ENCODE measurements at regions not wholly inside any gene's neighbourhood (a gene's known extent, or its start where the extent isn't known, plus 50 kb on each side); places are given as distances from the start of the nearest gene placed in this dataset.

GRCh38 chr1:5142389-5142788, 488.0 kb downstream of the AJAP1 start:
- no peak for TF ChIP-seq CTCF (IDR thresholded peaks at IDR 0.05)
- no peaks in the 10 kb centered on the region for H3K79me2 ChIP-seq
- no peak overlapping the region for H2AFZ ChIP-seq
- no peak overlapping the region for H3K4me2 ChIP-seq (ENCODE audit: low read length)
- no peaks in the 10 kb centered on the region for H3K4me1 ChIP-seq
- no peak overlapping the region for H3K27ac ChIP-seq
- no peaks in the 10 kb centered on the region for H3K27me3 ChIP-seq (ENCODE audit: control insufficient read depth, insufficient read depth, low read length)
- H3K36me3 ChIP-seq (ENCODE audit: control insufficient read depth, insufficient read depth, low read length) = no peaks in the 10 kb centered on the region
- H3K9ac ChIP-seq = no peak overlapping the region
- no peak overlapping the region for H3K4me3 ChIP-seq (ENCODE audit: low read depth, low read length)
- no peaks in the 10 kb centered on the region for H3K9me3 ChIP-seq (ENCODE audit: control insufficient read depth, low read length)

GRCh38 chr1:5141750-5142149, 487.3 kb downstream of the AJAP1 start:
- Histone ChIP-seq H3K4me3 (ENCODE audit: low read depth, low read length) (no peak overlapping the region), H2AFZ (no peak overlapping the region), H3K27ac (no peak overlapping the region), H3K9me3 (ENCODE audit: control insufficient read depth, low read length) (no peaks in the 10 kb centered on the region), H3K79me2 (no peaks in the 10 kb centered on the region), H3K9ac (no peak overlapping the region), H3K36me3 (ENCODE audit: control insufficient read depth, insufficient read depth, low read length) (no peaks in the 10 kb centered on the region), H3K27me3 (ENCODE audit: control insufficient read depth, insufficient read depth, low read length) (no peaks in the 10 kb centered on the region), H3K4me2 (ENCODE audit: low read length) (no peak overlapping the region), H3K4me1 (no peaks in the 10 kb centered on the region)
- no peak for TF ChIP-seq CTCF (IDR thresholded peaks at IDR 0.05)

- Histone ChIP-seq H3K27me3 (ENCODE audit: control insufficient read depth, insufficient read depth, low read length) (no peaks in the 10 kb centered on the region), H3K9ac (no peak overlapping the region), H3K4me2 (ENCODE audit: low read length) (no peak overlapping the region), H3K4me3 (ENCODE audit: low read depth, low read length) (no peak overlapping the region), H3K9me3 (ENCODE audit: control insufficient read depth, low read length) (no peaks in the 10 kb centered on the region), H3K79me2 (no peaks in the 10 kb centered on the region), H3K36me3 (ENCODE audit: control insufficient read depth, insufficient read depth, low read length) (no peaks in the 10 kb centered on the region), H2AFZ (no peak overlapping the region), H3K4me1 (no peaks in the 10 kb centered on the region), H3K27ac (no peak overlapping the region)
- TF ChIP-seq CTCF (IDR thresholded peaks at IDR 0.05) = no peak
Measured at GRCh38 chr1:5140962-5141361, 486.6 kb downstream of the AJAP1 start.

GRCh38 chr1:5140136-5140535, 485.7 kb downstream of the AJAP1 start:
- Histone ChIP-seq H3K27me3 (ENCODE audit: control insufficient read depth, insufficient read depth, low read length) (no peaks in the 10 kb centered on the region), H3K4me1 (no peaks in the 10 kb centered on the region), H3K27ac (no peak overlapping the region), H3K36me3 (ENCODE audit: control insufficient read depth, insufficient read depth, low read length) (no peaks in the 10 kb centered on the region), H3K79me2 (no peaks in the 10 kb centered on the region), H3K4me3 (ENCODE audit: low read depth, low read length) (no peak overlapping the region), H2AFZ (no peak overlapping the region), H3K9me3 (ENCODE audit: control insufficient read depth, low read length) (no peaks in the 10 kb centered on the region), H3K9ac (no peak overlapping the region), H3K4me2 (ENCODE audit: low read length) (no peak overlapping the region)
- no peak for TF ChIP-seq CTCF (IDR thresholded peaks at IDR 0.05)

GRCh38 chr1:5129746-5130355, 475.4 kb downstream of the AJAP1 start:
- no peak overlapping the region for H3K4me2 ChIP-seq (ENCODE audit: low read length)
- no peak overlapping the region for H2AFZ ChIP-seq
- H3K27me3 ChIP-seq (ENCODE audit: control insufficient read depth, insufficient read depth, low read length) = no peaks in the 10 kb centered on the region
- H3K4me1 ChIP-seq = no peaks in the 10 kb centered on the region
- no peaks in the 10 kb centered on the region for H3K36me3 ChIP-seq (ENCODE audit: control insufficient read depth, insufficient read depth, low read length)
- no peak overlapping the region for H3K9ac ChIP-seq
- no peak overlapping the region for H3K27ac ChIP-seq
- no peak overlapping the region for H3K4me3 ChIP-seq (ENCODE audit: low read depth, low read length)
- TF ChIP-seq CTCF (IDR thresholded peaks at IDR 0.05) = no peak
- no peaks in the 10 kb centered on the region for H3K79me2 ChIP-seq
- no peaks in the 10 kb centered on the region for H3K9me3 ChIP-seq (ENCODE audit: control insufficient read depth, low read length)
